WTC11 (cell line): ENCODE measurements at regions not wholly inside any gene's neighbourhood (a gene's known extent, or its start where the extent isn't known, plus 50 kb on each side); places are given as distances from the start of the nearest gene placed in this dataset.

Experiments
- E2F5 ChIP-seq: sonication (generic); formaldehyde crosslinking; IDR thresholded peaks from 2 replicates; pipeline ENCODE4 v1.8.1; 2022; ENCODE audit warnings: mild to moderate bottlenecking, moderate library complexity, missing genetic modification reagents
- ZNF532 ChIP-seq: fragments of 250-450 bp; sonication (Bioruptor Pico); IDR thresholded peaks from 2 replicates; pipeline ENCODE4 v1.9.0; 2021; ENCODE audit warnings: mild to moderate bottlenecking, borderline replicate concordance
- TF ChIP-seq, protein P1 (sequence below): fragments of 200-600 bp; IDR thresholded peaks from 2 replicates; pipeline ENCODE4 v1.8.0; 2022; ENCODE audit warnings: antibody characterized with exemption

GRCh38 chr15:77843546-77843945 lies 210.8 kb upstream of the LINGO1 start:
- TF ChIP-seq E2F5 (CRISPR knock-in tag) (no peak), ZNF532 (CRISPR knock-in tag) (no peak)
- TF ChIP-seq, protein P1, sequence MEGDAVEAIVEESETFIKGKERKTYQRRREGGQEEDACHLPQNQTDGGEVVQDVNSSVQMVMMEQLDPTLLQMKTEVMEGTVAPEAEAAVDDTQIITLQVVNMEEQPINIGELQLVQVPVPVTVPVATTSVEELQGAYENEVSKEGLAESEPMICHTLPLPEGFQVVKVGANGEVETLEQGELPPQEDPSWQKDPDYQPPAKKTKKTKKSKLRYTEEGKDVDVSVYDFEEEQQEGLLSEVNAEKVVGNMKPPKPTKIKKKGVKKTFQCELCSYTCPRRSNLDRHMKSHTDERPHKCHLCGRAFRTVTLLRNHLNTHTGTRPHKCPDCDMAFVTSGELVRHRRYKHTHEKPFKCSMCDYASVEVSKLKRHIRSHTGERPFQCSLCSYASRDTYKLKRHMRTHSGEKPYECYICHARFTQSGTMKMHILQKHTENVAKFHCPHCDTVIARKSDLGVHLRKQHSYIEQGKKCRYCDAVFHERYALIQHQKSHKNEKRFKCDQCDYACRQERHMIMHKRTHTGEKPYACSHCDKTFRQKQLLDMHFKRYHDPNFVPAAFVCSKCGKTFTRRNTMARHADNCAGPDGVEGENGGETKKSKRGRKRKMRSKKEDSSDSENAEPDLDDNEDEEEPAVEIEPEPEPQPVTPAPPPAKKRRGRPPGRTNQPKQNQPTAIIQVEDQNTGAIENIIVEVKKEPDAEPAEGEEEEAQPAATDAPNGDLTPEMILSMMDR = no peak
